ENCODE measurements at regions not wholly inside any gene's neighbourhood (a gene's known extent, or its start where the extent isn't known, plus 50 kb on each side); places are given as distances from the start of the nearest gene placed in this dataset.

DNA sequence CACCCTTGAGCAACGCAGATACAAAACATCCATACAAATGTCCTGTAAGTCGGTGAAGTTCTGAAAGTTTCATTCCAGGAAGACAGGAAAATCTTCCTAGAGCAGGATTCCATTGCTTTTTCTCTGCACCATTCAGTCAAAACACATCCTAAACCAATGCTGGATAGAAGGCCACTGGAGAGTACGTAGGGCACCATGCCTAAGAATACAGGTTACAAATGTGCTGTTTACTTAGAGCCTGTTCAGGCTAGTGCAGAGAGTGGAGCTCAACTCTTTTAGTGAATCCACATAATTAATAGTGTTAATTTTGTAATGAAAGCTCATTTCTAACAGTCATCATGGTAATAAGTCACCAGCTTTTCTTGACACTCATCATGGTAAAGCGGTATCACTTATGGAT is 187.6 kb downstream of the NHLRC3 start:
- H3K4me1 ChIP-seq = peaks cover 0 to 9% (median 0%) of the 10 kb centered on the region in 4 donors
- no peak overlapping the region for H3K4me3 ChIP-seq
- no peaks in the 10 kb centered on the region for H3K36me3 ChIP-seq
- no peak overlapping the region for H3K27ac ChIP-seq (replicated peaks in 1 of 4)
- H3K27me3 ChIP-seq = no peaks in the 10 kb centered on the region
- intact Hi-C loops (cut with DNase I) = no loop called here
- no peaks in the 10 kb centered on the region for H3K9me3 ChIP-seq
- no peak for TF ChIP-seq POLR2AphosphoS5 (IDR thresholded peaks at IDR 0.05)
- TF ChIP-seq, protein P1, sequence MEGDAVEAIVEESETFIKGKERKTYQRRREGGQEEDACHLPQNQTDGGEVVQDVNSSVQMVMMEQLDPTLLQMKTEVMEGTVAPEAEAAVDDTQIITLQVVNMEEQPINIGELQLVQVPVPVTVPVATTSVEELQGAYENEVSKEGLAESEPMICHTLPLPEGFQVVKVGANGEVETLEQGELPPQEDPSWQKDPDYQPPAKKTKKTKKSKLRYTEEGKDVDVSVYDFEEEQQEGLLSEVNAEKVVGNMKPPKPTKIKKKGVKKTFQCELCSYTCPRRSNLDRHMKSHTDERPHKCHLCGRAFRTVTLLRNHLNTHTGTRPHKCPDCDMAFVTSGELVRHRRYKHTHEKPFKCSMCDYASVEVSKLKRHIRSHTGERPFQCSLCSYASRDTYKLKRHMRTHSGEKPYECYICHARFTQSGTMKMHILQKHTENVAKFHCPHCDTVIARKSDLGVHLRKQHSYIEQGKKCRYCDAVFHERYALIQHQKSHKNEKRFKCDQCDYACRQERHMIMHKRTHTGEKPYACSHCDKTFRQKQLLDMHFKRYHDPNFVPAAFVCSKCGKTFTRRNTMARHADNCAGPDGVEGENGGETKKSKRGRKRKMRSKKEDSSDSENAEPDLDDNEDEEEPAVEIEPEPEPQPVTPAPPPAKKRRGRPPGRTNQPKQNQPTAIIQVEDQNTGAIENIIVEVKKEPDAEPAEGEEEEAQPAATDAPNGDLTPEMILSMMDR (IDR thresholded peaks at IDR 0.05) = no peak
- TF ChIP-seq EP300 (IDR thresholded peaks at IDR 0.05) = no peak
- no peak for TF ChIP-seq POLR2A (IDR thresholded peaks at IDR 0.05; ENCODE audit: low read depth)
- no peak for DNase-seq (ENCODE audit: extremely low spot score)
- WGBS = 72% methylated on average over 4 of the region's 4 CpGs

DNA sequence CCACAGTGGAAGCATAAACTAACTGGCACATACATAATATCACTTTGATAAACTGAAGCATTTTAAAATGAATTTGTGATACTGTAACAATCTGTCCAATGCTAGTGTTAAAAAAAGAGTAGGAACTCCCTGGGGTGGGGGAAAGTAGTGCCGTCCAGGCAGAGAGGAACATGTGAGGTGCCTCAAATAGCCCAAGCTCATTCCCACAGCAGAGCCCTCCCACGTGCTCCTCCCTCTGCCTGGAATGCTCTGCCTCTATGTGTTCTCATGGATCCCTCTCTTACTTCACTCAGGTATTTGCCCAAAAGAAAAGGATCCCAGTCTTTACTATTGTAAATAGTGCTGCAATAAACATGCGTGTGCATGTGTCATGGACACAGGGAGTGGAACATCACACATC is 188.1 kb downstream of the NHLRC3 start:
- H3K9me3 ChIP-seq = no peaks in the 10 kb centered on the region
- WGBS = 65% methylated on average over 3 of the region's 3 CpGs
- H3K27ac ChIP-seq (replicated peaks in 1 of 4) = no peak overlapping the region
- H3K36me3 ChIP-seq = no peaks in the 10 kb centered on the region
- DNase-seq (ENCODE audit: extremely low spot score) = no peak
- peaks cover 0 to 9% (median 0%) of the 10 kb centered on the region in 4 donors for H3K4me1 ChIP-seq
- intact Hi-C loops (cut with DNase I) = no loop called here
- TF ChIP-seq POLR2A (IDR thresholded peaks at IDR 0.05; ENCODE audit: low read depth) (no peak), EP300 (IDR thresholded peaks at IDR 0.05) (no peak), POLR2AphosphoS5 (IDR thresholded peaks at IDR 0.05) (no peak)
- TF ChIP-seq, protein P1 (IDR thresholded peaks at IDR 0.05) = no peak
- no peak overlapping the region for H3K4me3 ChIP-seq
- H3K27me3 ChIP-seq = no peaks in the 10 kb centered on the region

DNA sequence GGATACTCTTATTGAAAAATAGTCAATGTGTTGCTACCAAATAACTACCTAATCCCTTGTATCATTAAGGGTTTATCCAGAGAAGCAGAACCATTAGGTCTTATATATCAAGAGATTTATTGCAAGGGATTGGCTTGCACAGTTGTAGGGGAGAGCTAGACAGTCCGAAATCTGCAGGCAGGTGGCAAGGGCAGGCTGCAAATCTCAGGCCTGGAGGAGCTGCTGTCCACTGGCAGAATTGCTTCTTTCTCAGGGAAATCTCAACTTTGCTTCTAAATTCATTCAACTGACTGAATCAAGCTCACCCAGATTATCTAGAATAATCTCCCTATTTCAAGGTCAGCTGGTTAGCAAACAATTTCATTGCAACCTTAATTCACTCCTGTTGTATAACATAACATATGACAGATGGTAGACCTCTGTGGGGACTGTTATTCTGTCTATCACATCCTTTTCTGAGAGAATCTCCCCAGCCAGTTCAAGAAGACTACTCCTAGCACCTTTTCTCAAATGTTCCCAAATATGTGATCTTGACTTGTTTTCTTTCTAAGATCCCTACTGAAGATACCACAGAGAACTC is 194.2 kb downstream of the NHLRC3 start:
- 100% methylated on average over 1 of the region's 1 CpG for WGBS
- no peak for DNase-seq (ENCODE audit: extremely low spot score)
- no peaks in the 10 kb centered on the region for H3K27me3 ChIP-seq
- intact Hi-C loops (cut with DNase I) = no loop called here
- no peak for TF ChIP-seq EP300 (IDR thresholded peaks at IDR 0.05)
- no peak for TF ChIP-seq POLR2A (IDR thresholded peaks at IDR 0.05; ENCODE audit: low read depth)
- no peak for TF ChIP-seq POLR2AphosphoS5 (IDR thresholded peaks at IDR 0.05)
- TF ChIP-seq, protein P1 (IDR thresholded peaks at IDR 0.05) = no peak
- H3K27ac ChIP-seq (replicated peaks in 1 of 4) = no peak overlapping the region
- no peaks in the 10 kb centered on the region for H3K36me3 ChIP-seq
- H3K9me3 ChIP-seq = no peaks in the 10 kb centered on the region
- no peaks in the 10 kb centered on the region for H3K4me1 ChIP-seq
- no peak overlapping the region for H3K4me3 ChIP-seq

DNA sequence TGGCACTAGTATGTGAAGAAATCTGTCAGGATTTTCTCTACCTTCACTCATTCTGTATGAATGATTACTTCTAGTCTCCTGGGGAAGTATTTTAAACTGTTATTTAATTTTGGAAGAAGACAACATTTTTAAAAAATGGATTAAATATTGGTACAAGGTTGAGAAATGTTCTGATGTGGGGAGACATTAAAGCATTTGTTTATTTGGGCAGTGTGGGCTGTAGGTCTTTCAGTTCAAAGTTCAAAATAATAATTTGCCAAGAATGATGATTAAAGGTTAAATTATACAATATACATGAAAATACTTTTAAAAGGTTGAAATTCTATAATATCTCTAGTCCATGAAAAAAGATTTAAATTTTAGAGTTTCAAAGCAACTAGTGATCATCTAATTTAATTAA is 194.7 kb downstream of the NHLRC3 start:
- no peaks in the 10 kb centered on the region for H3K4me1 ChIP-seq
- H3K27ac ChIP-seq (replicated peaks in 1 of 4) = no peak overlapping the region
- TF ChIP-seq EP300 (IDR thresholded peaks at IDR 0.05) (no peak), POLR2AphosphoS5 (IDR thresholded peaks at IDR 0.05) (no peak), POLR2A (IDR thresholded peaks at IDR 0.05; ENCODE audit: low read depth) (no peak)
- TF ChIP-seq, protein P1 (IDR thresholded peaks at IDR 0.05) = no peak
- H3K36me3 ChIP-seq = no peaks in the 10 kb centered on the region
- no peaks in the 10 kb centered on the region for H3K9me3 ChIP-seq
- no peaks in the 10 kb centered on the region for H3K27me3 ChIP-seq
- no peak for DNase-seq (ENCODE audit: extremely low spot score)
- H3K4me3 ChIP-seq = no peak overlapping the region
- intact Hi-C loops (cut with DNase I) = no loop called here

DNA sequence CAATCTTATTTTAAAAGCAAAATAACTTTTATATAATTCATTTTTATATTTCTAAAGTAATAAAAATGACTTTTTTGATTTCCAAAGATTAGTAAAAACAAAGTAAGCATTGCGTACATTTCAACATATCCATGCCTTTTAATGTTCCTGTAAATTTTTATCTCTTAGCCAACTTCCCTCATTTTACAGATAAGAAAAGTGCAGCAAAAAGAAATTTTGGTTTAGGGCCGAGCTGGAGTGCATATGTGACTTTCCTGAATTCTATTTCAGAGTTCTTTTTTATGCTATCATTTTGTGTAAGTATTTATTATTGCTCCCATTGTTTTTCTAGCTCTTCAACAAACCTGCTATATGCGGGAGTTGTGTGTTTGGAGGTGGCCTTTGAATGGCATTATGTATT is 195.3 kb downstream of the NHLRC3 start:
- intact Hi-C loops (cut with DNase I) = no loop called here
- TF ChIP-seq EP300 (IDR thresholded peaks at IDR 0.05) (no peak), POLR2A (IDR thresholded peaks at IDR 0.05; ENCODE audit: low read depth) (no peak), POLR2AphosphoS5 (IDR thresholded peaks at IDR 0.05) (no peak)
- TF ChIP-seq, protein P1 (IDR thresholded peaks at IDR 0.05) = no peak
- no peak overlapping the region for H3K27ac ChIP-seq (replicated peaks in 1 of 4)

More for the DNA sequence above, 195.3 kb downstream of the NHLRC3 start:
- no peaks in the 10 kb centered on the region for H3K4me1 ChIP-seq
- 95% methylated on average over 3 of the region's 3 CpGs for WGBS
- DNase-seq (ENCODE audit: extremely low spot score) = no peak
- no peaks in the 10 kb centered on the region for H3K36me3 ChIP-seq
- no peaks in the 10 kb centered on the region for H3K27me3 ChIP-seq
- no peaks in the 10 kb centered on the region for H3K9me3 ChIP-seq
- no peak overlapping the region for H3K4me3 ChIP-seq

All from esophagus muscularis mucosa (tissue), 4 donors.